ENCODE measurements at regions not wholly inside any gene's neighbourhood (a gene's known extent, or its start where the extent isn't known, plus 50 kb on each side); places are given as distances from the start of the nearest gene placed in this dataset.

- TF ChIP-seq ESRRG (CRISPR knock-in tag; IDR thresholded peaks at IDR 0.05) (no peak), ARNTL (CRISPR knock-in tag; IDR thresholded peaks at IDR 0.05; ENCODE audit: borderline replicate concordance, low read depth) (no peak), CSDC2 (CRISPR knock-in tag; IDR thresholded peaks at IDR 0.05) (no peak), PATZ1 (CRISPR knock-in tag; IDR thresholded peaks at IDR 0.05; ENCODE audit: borderline replicate concordance) (no peak)
Observed at GRCh38 chr13:54511366-54511765, 1482.8 kb downstream of the OLFM4 start.
